ENCODE measurements at regions not wholly inside any gene's neighbourhood (a gene's known extent, or its start where the extent isn't known, plus 50 kb on each side); places are given as distances from the start of the nearest gene placed in this dataset.

GRCh38 chr2:133787651-133788050 is 219.4 kb upstream of the NCKAP5 start:
- no peaks in the 10 kb centered on the region for H3K27me3 ChIP-seq (ENCODE audit: insufficient read depth, low read length)
- no peak for DNase-seq
- Mint-ChIP-seq H3K9me3 (peaks cover 6 to 7% of the 10 kb centered on the region in 2 experiments; a peak in 4 of 5 replicates), H3K27ac (no peak overlapping the region), H3K36me3 (ENCODE audit: insufficient read depth in 1 of 3, low read depth in 3 of 3) (peaks cover 0 to 5% (median 4%) of the 10 kb centered on the region in 3 experiments; a peak in 2 of 7 replicates), H3K27me3 (ENCODE audit: low read depth) (0 out of 2 replicates have a peak, but pooled peaks cover 2% of the 10 kb centered on the region), H3K4me3 (no peak overlapping the region), H3K4me1 (peaks cover 6 to 8% of the 10 kb centered on the region in 2 experiments)
- no peaks in the 10 kb centered on the region; the same call in 1 of the 2 replicates for H3K4me1 ChIP-seq (ENCODE audit: insufficient read depth, low read length)
- H3K4ac ChIP-seq (ENCODE audit: low read depth, low read length), result no peak overlapping the region
- no peak overlapping the region for H3K4me2 ChIP-seq (ENCODE audit: insufficient read depth, insufficient read length, low read length)
- H3T11ph ChIP-seq (ENCODE audit: low read length), result no peak overlapping the region
- no peak overlapping the region for H3K27ac ChIP-seq (ENCODE audit: insufficient read length, low read depth, low read length)
- no peaks in the 10 kb centered on the region for H4K20me1 ChIP-seq (ENCODE audit: control insufficient read depth, insufficient read depth, insufficient read length)
- H2BK15ac ChIP-seq (ENCODE audit: low read depth, low read length), result no peak overlapping the region
- H2BK20ac ChIP-seq (ENCODE audit: low read depth, low read length, poor library complexity, severe bottlenecking), result no peak overlapping the region
- no peak overlapping the region for H2BK12ac ChIP-seq (ENCODE audit: insufficient read length, low read depth, low read length)
- H4K8ac ChIP-seq (replicated peaks; ENCODE audit: insufficient read length, low read depth, low read length), result no peak overlapping the region
- no peaks in the 10 kb centered on the region for H3K79me1 ChIP-seq (ENCODE audit: insufficient read depth, low read depth, low read length, poor library complexity, severe bottlenecking)
- H3K23ac ChIP-seq (ENCODE audit: insufficient read length, low read depth, low read length), result no peak overlapping the region
- H2AK5ac ChIP-seq (ENCODE audit: insufficient read length, low read length), result no peak overlapping the region
- WGBS (ENCODE audit: extremely low coverage, insufficient read length, low lambda C conversion rate), result no CpG with 5 or more reads among the region's 3 CpGs
- H2AFZ ChIP-seq (ENCODE audit: low read length), result no peak overlapping the region
- H3K9me3 ChIP-seq (ENCODE audit: control insufficient read depth, low read depth, low read length), result no peaks in the 10 kb centered on the region
- H3K56ac ChIP-seq (ENCODE audit: insufficient read length, low read depth, low read length), result no peak overlapping the region
- H2BK120ac ChIP-seq (ENCODE audit: low read depth, low read length, poor library complexity, severe bottlenecking), result no peak overlapping the region
- no peak overlapping the region for H4K91ac ChIP-seq (ENCODE audit: insufficient read length, low read depth, low read length)
- H3K9ac ChIP-seq (ENCODE audit: extremely low read depth, insufficient read length, low read length), result no peak overlapping the region
- no peaks in the 10 kb centered on the region for H3K79me2 ChIP-seq (ENCODE audit: insufficient read depth, low read length)
- no peak overlapping the region for H3K18ac ChIP-seq (ENCODE audit: insufficient read length, low read depth, low read length)
- no peak overlapping the region for H3K14ac ChIP-seq (ENCODE audit: insufficient read depth, low read length)
- H2BK5ac ChIP-seq (ENCODE audit: insufficient read length, low read length), result no peak overlapping the region
- no peak for TF ChIP-seq CTCF (conservative IDR thresholded peaks at IDR 0.05)
- H4K5ac ChIP-seq (ENCODE audit: insufficient read length, low read depth, low read length), result no peak overlapping the region
- H3K23me2 ChIP-seq (ENCODE audit: insufficient read length, low read depth, low read length, poor library complexity, severe bottlenecking), result no peaks in the 10 kb centered on the region
